ENCODE measurements at regions not wholly inside any gene's neighbourhood (a gene's known extent, or its start where the extent isn't known, plus 50 kb on each side); places are given as distances from the start of the nearest gene placed in this dataset.

DNA sequence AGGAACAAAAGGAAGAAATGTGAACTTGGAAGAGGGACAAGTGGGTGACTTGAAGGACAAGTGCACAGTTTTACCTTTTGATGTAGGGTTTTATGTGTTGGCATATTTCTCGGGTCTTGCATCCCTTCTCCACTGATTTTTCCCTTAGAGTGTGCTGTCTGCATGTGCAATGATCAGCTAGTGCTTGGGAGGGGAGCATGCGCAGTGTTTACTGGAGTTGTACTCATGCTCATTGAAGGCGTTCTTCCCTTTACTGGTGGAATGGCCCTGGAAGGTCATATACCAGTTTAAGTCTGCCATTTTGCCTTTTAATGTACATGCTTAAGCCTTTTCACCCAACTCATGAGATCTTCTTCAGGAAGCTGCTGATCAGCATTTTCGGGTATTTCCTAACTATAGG, 1168.0 kb downstream of the SUCLG1 start:
- TF ChIP-seq CTCF (IDR thresholded peaks at IDR 0.05) (no peak), EP300 (IDR thresholded peaks at IDR 0.05) (no peak), POLR2A (IDR thresholded peaks at IDR 0.05) (no peak), POLR2AphosphoS5 (IDR thresholded peaks at IDR 0.05) (no peak)
